ENCODE measurements at regions not wholly inside any gene's neighbourhood (a gene's known extent, or its start where the extent isn't known, plus 50 kb on each side); places are given as distances from the start of the nearest gene placed in this dataset.

GRCh38 chr3:193812791-193813500 is 219.9 kb downstream of the OPA1 start:
- TF ChIP-seq POLR2AphosphoS5 (IDR thresholded peaks at IDR 0.05) (no peak), CTCF (IDR thresholded peaks at IDR 0.05; ENCODE audit: poor library complexity, severe bottlenecking) (no peak), REST (IDR thresholded peaks at IDR 0.05; ENCODE audit: borderline replicate concordance) (no peak), TAF1 (IDR thresholded peaks at IDR 0.05; ENCODE audit: low read depth) (no peak), EZH2 (IDR thresholded peaks at IDR 0.05; ENCODE audit: borderline replicate concordance, insufficient read depth, low read length, poor library complexity, severe bottlenecking) (no peak), SMC3 (conservative IDR thresholded peaks at IDR 0.05; ENCODE audit: poor library complexity) (no peak), RAD21 (conservative IDR thresholded peaks at IDR 0.05) (no peak), MXI1 (conservative IDR thresholded peaks at IDR 0.05; ENCODE audit: poor library complexity, severe bottlenecking) (no peak)

Data from neural cell (in vitro differentiated cells).